DND-41 (cell line): ENCODE measurements at regions not wholly inside any gene's neighbourhood (a gene's known extent, or its start where the extent isn't known, plus 50 kb on each side); places are given as distances from the start of the nearest gene placed in this dataset.

Source experiments
- ATAC-seq: fragments of 200-7000 bp; cut with Tn5 transposase; 3 replicates; pipeline ENCODE4 v1.9.1; 2021; ENCODE audit warnings: low read depth; ENCODE audit not compliant: insufficient read depth
- DNase-seq: peaks from one replicate; pipeline ENCODE4 v3.0.0-alpha.2; 2020
- H2AFZ ChIP-seq: 2 replicates; pipeline ENCODE4 v1.6.0; 2012; ENCODE audit warnings: low read depth, low read length
- H3K27ac ChIP-seq: 2 replicates; pipeline ENCODE4 v1.5.1; 2012; ENCODE audit warnings: low read length, inconsistent platforms
- H3K27me3 ChIP-seq: fragments of 200-600 bp; sonication (generic); 2 replicates; pipeline ENCODE4 v1.6.0; 2012; ENCODE audit warnings: low read length, mild to moderate bottlenecking, inconsistent platforms; ENCODE audit not compliant: insufficient read depth, poor library complexity
- H3K36me3 ChIP-seq: 2 replicates; pipeline ENCODE4 v1.5.1; 2012; ENCODE audit warnings: low read length, inconsistent platforms; ENCODE audit not compliant: insufficient read depth
- H3K4me1 ChIP-seq: 2 replicates; pipeline ENCODE4 v1.5.1; 2012; ENCODE audit warnings: mild to moderate bottlenecking, low read length; ENCODE audit not compliant: insufficient read depth
- H3K4me2 ChIP-seq: 2 replicates; pipeline ENCODE4 v1.6.0; 2012; ENCODE audit warnings: mild to moderate bottlenecking, moderate library complexity, low read length, inconsistent platforms; ENCODE audit not compliant: insufficient read depth
- H3K4me3 ChIP-seq, 2 experiments: fragments of 200-600 bp in 1 of 2; shearing (Covaris generic) in 1 of 2; 2 replicates each; pipeline ENCODE4 v1.5.1; 2012 to 2016; ENCODE audit warnings: inconsistent platforms in 2 of 2, low read length in 2 of 2, mild to moderate bottlenecking in 2 of 2, low read depth in 1 of 2, moderate library complexity in 1 of 2
- H3K79me2 ChIP-seq: 2 replicates; pipeline ENCODE4 v1.6.0; 2012; ENCODE audit warnings: low read length, inconsistent platforms; ENCODE audit not compliant: insufficient read depth
- H3K9ac ChIP-seq: 2 replicates; pipeline ENCODE4 v1.6.0; 2012; ENCODE audit warnings: low read depth, mild to moderate bottlenecking, inconsistent platforms, low read length, moderate library complexity
- H3K9me3 ChIP-seq: 2 replicates; pipeline ENCODE4 v1.5.1; 2012; ENCODE audit warnings: low read length, moderate library complexity, mild to moderate bottlenecking, inconsistent platforms; ENCODE audit not compliant: insufficient read depth, severe bottlenecking
- H4K20me1 ChIP-seq: 2 replicates; pipeline ENCODE4 v1.6.0; 2012; ENCODE audit warnings: low read length; ENCODE audit not compliant: insufficient read depth
- CTCF ChIP-seq: IDR thresholded peaks from 2 replicates; pipeline ENCODE4 v1.5.1; 2012; ENCODE audit warnings: borderline replicate concordance, low read length, moderate library complexity, mild to moderate bottlenecking; ENCODE audit not compliant: poor library complexity, severe bottlenecking; ENCODE audit errors: extremely low read depth
- EZH2 ChIP-seq: IDR thresholded peaks from 3 replicates; pipeline ENCODE4 v1.6.1; 2012; ENCODE audit warnings: borderline replicate concordance, low read depth, mild to moderate bottlenecking, moderate library complexity, low read length, inconsistent platforms; ENCODE audit not compliant: severe bottlenecking

- H3K27ac ChIP-seq: no peak overlapping the region
- no peak for ATAC-seq
- H4K20me1 ChIP-seq: no peaks in the 10 kb centered on the region
These were observed 287.0 kb upstream of the MAGEB18 start for GRCh38 chrX:25851141-25851540.

GRCh38 chrX:25853002-25853479 lies 285.1 kb upstream of the MAGEB18 start:
- ATAC-seq (no peak), DNase-seq (no peak)
- Histone ChIP-seq H3K9me3 (no peaks in the 10 kb centered on the region), H3K4me2 (no peak overlapping the region), H3K36me3 (no peaks in the 10 kb centered on the region), H3K27ac (no peak overlapping the region), H3K9ac (no peak overlapping the region), H4K20me1 (no peaks in the 10 kb centered on the region), H3K79me2 (no peaks in the 10 kb centered on the region), H3K4me3 (no peak overlapping the region), H2AFZ (no peak overlapping the region), H3K27me3 (no peaks in the 10 kb centered on the region), H3K4me1 (no peaks in the 10 kb centered on the region)
- TF ChIP-seq EZH2 (no peak), CTCF (no peak)

More at GRCh38 chrX:25851141-25851540, 287.0 kb upstream of the MAGEB18 start:
- TF ChIP-seq CTCF (no peak), EZH2 (no peak)
- H3K4me3 ChIP-seq: no peak overlapping the region
- no peak overlapping the region for H3K9ac ChIP-seq
- no peaks in the 10 kb centered on the region for H3K79me2 ChIP-seq
- no peak overlapping the region for H2AFZ ChIP-seq
- H3K27me3 ChIP-seq: no peaks in the 10 kb centered on the region
- no peaks in the 10 kb centered on the region for H3K4me1 ChIP-seq
- no peaks in the 10 kb centered on the region for H3K36me3 ChIP-seq
- H3K4me2 ChIP-seq: no peak overlapping the region
- H3K9me3 ChIP-seq: no peaks in the 10 kb centered on the region
- no peak for DNase-seq

GRCh38 chrX:25858273-25858880 lies 279.8 kb upstream of the MAGEB18 start:
- Histone ChIP-seq H3K79me2 (no peaks in the 10 kb centered on the region), H3K4me2 (no peak overlapping the region), H2AFZ (no peak overlapping the region), H3K9me3 (no peaks in the 10 kb centered on the region), H3K4me1 (no peaks in the 10 kb centered on the region), H4K20me1 (no peaks in the 10 kb centered on the region), H3K9ac (no peak overlapping the region), H3K27ac (no peak overlapping the region), H3K4me3 (no peak overlapping the region), H3K36me3 (no peaks in the 10 kb centered on the region), H3K27me3 (no peaks in the 10 kb centered on the region)
- ATAC-seq (no peak), DNase-seq (no peak)
- TF ChIP-seq EZH2: no peak
- no peak for TF ChIP-seq CTCF
